ENCODE measurements at regions not wholly inside any gene's neighbourhood (a gene's known extent, or its start where the extent isn't known, plus 50 kb on each side); places are given as distances from the start of the nearest gene placed in this dataset.

- BruUV-seq (replicated peaks): no TSS peak
- FAIRE-seq: no peak
- TF ChIP-seq ZNF746 (CRISPR knock-in tag; IDR thresholded peaks at IDR 0.05): no peak
- no peak for TF ChIP-seq ZNF362 (CRISPR knock-in tag; IDR thresholded peaks at IDR 0.05; ENCODE audit: borderline replicate concordance)
- no peak for TF ChIP-seq TAF15 (IDR thresholded peaks at IDR 0.05; ENCODE audit: low read depth, low read length, poor library complexity, severe bottlenecking)
- ChIA-PET CTCF (ENCODE audit: low intra/inter-chr PET ratio, low total read pairs) (no interaction called here), POLR2A (no interaction called here)
- Histone ChIP-seq H3K36me3 (replicated peaks in 1 of 2; ENCODE audit: control insufficient read depth in 1 of 2, insufficient read depth in 2 of 2, low read length in 2 of 2) (no peaks in the 10 kb centered on the region), H3K79me2 (ENCODE audit: insufficient read depth, low read length) (no peaks in the 10 kb centered on the region), H3K27ac (ENCODE audit: extremely low read length, insufficient read depth, low read length) (no peak overlapping the region), H3K4me2 (ENCODE audit: low read depth, low read length) (no peak overlapping the region), H4K20me1 (ENCODE audit: insufficient read depth, low read length) (no peaks in the 10 kb centered on the region), H3K9me3 (ENCODE audit: low read length) (no peaks in the 10 kb centered on the region), H2AFZ (ENCODE audit: low read length) (no peak overlapping the region), H3K4me1 (ENCODE audit: insufficient read depth, low read length) (no peaks in the 10 kb centered on the region), H3K27me3 (ENCODE audit: control insufficient read depth in 1 of 2, insufficient read depth in 2 of 2, low read length in 2 of 2) (peaks cover 0 to 6% of the 10 kb centered on the region in 2 experiments; a peak in 1 of 5 replicates), H3K4me3 (replicated peaks in 1 of 3; ENCODE audit: insufficient read depth in 1 of 3, low read depth in 2 of 3, low read length in 3 of 3) (no peak overlapping the region), H3K9ac (ENCODE audit: insufficient read depth, low read depth, low read length) (no peak overlapping the region)
- no peak for ATAC-seq
- no peak for DNase-seq (ENCODE audit: low spot score)
- 56% methylated on average over 12 of the region's 12 CpGs for WGBS (ENCODE audit: low lambda C conversion rate)
- in situ Hi-C loops (cut with HindIII; ENCODE audit: extremely low pct_ligation_motif_present, low pct_unique_long_range_greater_than_20kb) (no loop called here), intact Hi-C loops (cut with micrococcal nuclease; ENCODE audit: unreplicated experiment) (loop anchor here (2.0 kb wide), 1 partner anchor 67 kb away; no protein-coding TSS in a partner anchor)
Observed at GRCh38 chr4:181503687-181504390, 739.4 kb upstream of the TENM3 start.

- Histone ChIP-seq H3K4me1 (ENCODE audit: insufficient read depth, low read length) (no peaks in the 10 kb centered on the region), H3K9ac (ENCODE audit: insufficient read depth, low read depth, low read length) (no peak overlapping the region), H2AFZ (ENCODE audit: low read length) (no peak overlapping the region), H3K4me2 (ENCODE audit: low read depth, low read length) (no peak overlapping the region), H3K27ac (ENCODE audit: extremely low read length, insufficient read depth, low read length) (no peak overlapping the region), H3K4me3 (replicated peaks in 1 of 3; ENCODE audit: insufficient read depth in 1 of 3, low read depth in 2 of 3, low read length in 3 of 3) (no peak overlapping the region), H3K9me3 (ENCODE audit: low read length) (no peaks in the 10 kb centered on the region), H3K36me3 (replicated peaks in 1 of 2; ENCODE audit: control insufficient read depth in 1 of 2, insufficient read depth in 2 of 2, low read length in 2 of 2) (no peaks in the 10 kb centered on the region), H3K79me2 (ENCODE audit: insufficient read depth, low read length) (no peaks in the 10 kb centered on the region), H4K20me1 (ENCODE audit: insufficient read depth, low read length) (no peaks in the 10 kb centered on the region), H3K27me3 (ENCODE audit: control insufficient read depth in 1 of 2, insufficient read depth in 2 of 2, low read length in 2 of 2) (peaks cover 0 to 6% of the 10 kb centered on the region in 2 experiments; a peak in 1 of 5 replicates)
- POLR2A ChIA-PET: no interaction called here
- intact Hi-C loops (cut with micrococcal nuclease; ENCODE audit: unreplicated experiment) (no loop called here), in situ Hi-C loops (cut with HindIII; ENCODE audit: extremely low pct_ligation_motif_present, low pct_unique_long_range_greater_than_20kb) (no loop called here)
- CTCF ChIA-PET (ENCODE audit: low intra/inter-chr PET ratio, low total read pairs): no interaction called here
- WGBS (ENCODE audit: low lambda C conversion rate): 0% methylated on average over 4 of the region's 6 CpGs
- no peak for ATAC-seq
- BruUV-seq (replicated peaks): no TSS peak
- no peak for DNase-seq (ENCODE audit: low spot score)
- no peak for FAIRE-seq
- TF ChIP-seq RFXANK (CRISPR knock-in tag; IDR thresholded peaks at IDR 0.05) (no peak), MTERF4 (CRISPR knock-in tag; IDR thresholded peaks at IDR 0.05) (no peak), ZNF546 (CRISPR knock-in tag; conservative IDR thresholded peaks at IDR 0.05) (no peak), YEATS4 (CRISPR knock-in tag; IDR thresholded peaks at IDR 0.05; ENCODE audit: borderline replicate concordance) (no peak), CBFB (CRISPR knock-in tag; IDR thresholded peaks at IDR 0.05) (no peak), ARNT (IDR thresholded peaks at IDR 0.05) (no peak), RNF219 (CRISPR knock-in tag; IDR thresholded peaks at IDR 0.05) (no peak), ATF2 (CRISPR knock-in tag; IDR thresholded peaks at IDR 0.05) (no peak), MIER3 (CRISPR knock-in tag; IDR thresholded peaks at IDR 0.05; ENCODE audit: borderline replicate concordance) (no peak), MED13 (CRISPR knock-in tag; IDR thresholded peaks at IDR 0.05) (no peak)
Observed at GRCh38 chr4:181504924-181505323, 738.3 kb upstream of the TENM3 start.

Data from HepG2 (cell line).